Natural killer cell treated with Interleukin-12 subunit alpha and Interleukin-12 subunit beta and Interleukin-15 and Interleukin-18, amount 100 ng/mL, for 72 hours (primary cell): ENCODE measurements at regions not wholly inside any gene's neighbourhood (a gene's known extent, or its start where the extent isn't known, plus 50 kb on each side); places are given as distances from the start of the nearest gene placed in this dataset.
"Not testable (repeated sequence)": the region's sequence is repeated elsewhere in the genome, so short reads cannot be mapped to it uniquely, and the experiment has no call there.

Experiments
- ATAC-seq, 2 donors: fragments of 150-1000 bp; cut with Tn5 transposase in 1 of 2; sonication (Bioruptor Pico), chemical (Tn5 transposase) in 1 of 2; 2 replicates each; pipeline ENCODE4 v1.10.0; 2021
- DNase-seq: peaks from one replicate; pipeline ENCODE4 v3.0.0; 2022; ENCODE audit warnings: low spot score
- H3K27ac Mint-ChIP-seq, 2 donors: 1 replicate in 1 of 2; 2 replicates in 1 of 2; pipeline ENCODE4 v1.8.0; 2022; ENCODE audit warnings: mixed read lengths in 2 of 2, mild to moderate bottlenecking in 1 of 2, moderate library complexity in 1 of 2
- H3K27me3 Mint-ChIP-seq, 2 donors: 1 replicate in 1 of 2; 2 replicates in 1 of 2; pipeline ENCODE4 v1.8.0; 2022; ENCODE audit warnings: mixed read lengths in 2 of 2
- H3K36me3 Mint-ChIP-seq: one replicate; pipeline ENCODE4 v1.8.0; 2022; ENCODE audit warnings: mixed read lengths
- H3K4me1 Mint-ChIP-seq, 2 donors: 1 replicate in 1 of 2; 2 replicates in 1 of 2; pipeline ENCODE4 v1.8.0; 2022; ENCODE audit warnings: low read depth in 2 of 2, mixed read lengths in 2 of 2, mild to moderate bottlenecking in 1 of 2
- H3K4me3 Mint-ChIP-seq: one replicate; pipeline ENCODE4 v1.8.0; 2022; ENCODE audit warnings: mixed read lengths
- H3K9me3 Mint-ChIP-seq: 2 replicates; pipeline ENCODE4 v1.8.0; 2022; ENCODE audit warnings: mixed read lengths

GRCh38 chr1:58084266-58084665, 462.3 kb downstream of the OMA1 start:
- DNase-seq (no peak), ATAC-seq (no peak)
- no peaks in the 10 kb centered on the region for H3K4me1 Mint-ChIP-seq
- H3K27ac Mint-ChIP-seq, result no peak overlapping the region
- H3K9me3 Mint-ChIP-seq, result no peaks in the 10 kb centered on the region
- H3K4me3 Mint-ChIP-seq, result no peak overlapping the region
- H3K27me3 Mint-ChIP-seq, result peaks cover 8 to 14% of the 10 kb centered on the region in 2 donors
- H3K36me3 Mint-ChIP-seq, result no peaks in the 10 kb centered on the region

DNA sequence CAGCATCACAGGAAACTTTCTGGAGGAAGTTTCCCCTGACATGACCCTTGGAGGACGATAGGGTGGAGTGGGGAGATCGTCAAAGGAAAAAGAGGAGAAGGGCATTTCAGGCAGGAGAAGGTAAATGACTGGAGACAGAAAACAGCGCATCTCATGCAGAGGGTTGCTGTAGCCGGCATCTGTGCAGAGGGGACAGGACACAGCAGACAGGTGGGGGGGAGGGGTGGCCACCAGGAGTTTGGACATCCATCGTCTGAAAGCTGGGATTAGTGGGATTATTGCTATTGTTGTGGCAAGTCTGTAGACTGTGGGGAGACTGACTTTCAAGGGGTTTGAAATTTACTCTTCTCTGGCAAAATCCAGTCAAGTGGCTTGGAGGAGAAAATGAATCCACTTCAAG, 463.9 kb downstream of the OMA1 start:
- ATAC-seq (no peak), DNase-seq (no peak)
- Mint-ChIP-seq H3K27ac (no peak overlapping the region), H3K4me1 (no peaks in the 10 kb centered on the region), H3K4me3 (no peak overlapping the region), H3K9me3 (no peaks in the 10 kb centered on the region), H3K36me3 (no peaks in the 10 kb centered on the region), H3K27me3 (peaks cover 12 to 14% of the 10 kb centered on the region in 2 donors)

DNA sequence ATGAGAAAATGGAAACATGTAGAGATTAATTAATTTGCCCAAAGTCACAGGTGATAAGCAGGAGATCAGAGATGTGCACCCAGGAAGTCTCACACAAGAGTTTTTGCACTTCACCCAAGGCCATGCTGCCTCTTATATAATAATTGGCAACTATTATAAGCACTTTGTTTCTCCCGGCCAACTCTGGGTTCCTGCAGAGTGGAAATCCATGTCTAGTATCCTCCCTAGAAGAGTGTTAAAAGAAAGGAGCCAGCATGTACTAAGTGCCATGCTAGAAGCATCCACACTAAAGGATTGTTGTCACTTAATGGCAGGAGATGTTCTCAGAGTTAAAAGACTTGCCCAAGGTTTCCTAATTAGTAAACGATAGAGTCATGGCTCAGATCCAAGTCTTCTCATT, 470.3 kb downstream of the OMA1 start:
- no peak for DNase-seq
- Mint-ChIP-seq H3K4me3 (no peak overlapping the region), H3K27ac (no peak overlapping the region), H3K36me3 (no peaks in the 10 kb centered on the region), H3K4me1 (no peaks in the 10 kb centered on the region), H3K9me3 (no peaks in the 10 kb centered on the region), H3K27me3 (peaks cover 10 to 20% of the 10 kb centered on the region in 2 donors)
- ATAC-seq, result no peak

GRCh38 chr1:58075188-58075578, 471.3 kb downstream of the OMA1 start:
- H3K4me3 Mint-ChIP-seq, result no peak overlapping the region
- H3K27ac Mint-ChIP-seq, result no peak overlapping the region
- peaks cover 10 to 20% of the 10 kb centered on the region in 2 donors for H3K27me3 Mint-ChIP-seq
- DNase-seq, result no peak
- no peaks in the 10 kb centered on the region for H3K9me3 Mint-ChIP-seq
- no peak for ATAC-seq
- no peaks in the 10 kb centered on the region for H3K36me3 Mint-ChIP-seq
- no peaks in the 10 kb centered on the region for H3K4me1 Mint-ChIP-seq

DNA sequence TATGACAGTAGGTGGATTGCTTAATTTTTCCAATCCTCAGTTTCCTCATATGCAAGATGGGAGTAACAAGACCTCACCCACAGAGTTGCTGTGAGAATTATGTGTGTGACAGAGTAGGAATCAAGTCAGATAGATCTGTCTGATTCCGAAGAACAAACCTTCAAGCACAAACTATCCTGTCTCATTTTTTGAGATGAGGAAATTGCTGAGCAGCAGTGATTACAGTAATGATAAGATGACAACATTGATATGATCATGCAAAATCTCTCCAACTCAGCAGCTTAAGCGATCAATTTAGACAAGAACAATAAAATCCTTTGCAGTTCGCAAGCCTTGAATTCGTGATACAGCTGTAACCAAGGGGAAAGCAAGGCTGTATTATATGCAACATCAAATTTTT, 474.1 kb downstream of the OMA1 start:
- Mint-ChIP-seq H3K4me1 (no peaks in the 10 kb centered on the region), H3K4me3 (no peak overlapping the region), H3K36me3 (no peaks in the 10 kb centered on the region), H3K9me3 (no peaks in the 10 kb centered on the region), H3K27me3 (peaks cover 6 to 13% of the 10 kb centered on the region in 2 donors), H3K27ac (no peak overlapping the region)
- no peak for ATAC-seq
- no peak for DNase-seq

DNA sequence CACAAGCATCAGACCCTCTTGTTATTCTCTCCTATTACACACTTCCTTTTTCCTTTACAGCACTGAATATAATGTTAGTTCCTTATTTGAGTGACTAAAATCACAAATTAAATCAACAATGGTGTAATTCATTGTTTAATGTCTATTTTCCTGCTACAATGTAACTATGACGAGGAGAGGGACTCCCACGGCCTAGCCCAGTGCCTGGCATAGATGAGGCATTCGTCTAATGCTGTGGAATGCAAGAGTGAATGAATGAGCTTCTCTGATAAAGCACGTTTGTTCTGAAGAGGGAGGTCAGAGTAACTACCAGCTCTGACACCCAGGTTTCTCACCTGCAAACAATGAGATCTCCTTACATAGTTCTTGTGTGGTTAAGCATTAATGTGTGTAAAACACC, 479.4 kb downstream of the OMA1 start:
- Mint-ChIP-seq H3K27me3 (no peaks in the 10 kb centered on the region), H3K4me1 (no peaks in the 10 kb centered on the region), H3K36me3 (no peaks in the 10 kb centered on the region), H3K9me3 (no peaks in the 10 kb centered on the region), H3K27ac (no peak overlapping the region), H3K4me3 (no peak overlapping the region)
- ATAC-seq, result no peak
- no peak for DNase-seq

GRCh38 chr1:58065520-58065919, 481.0 kb downstream of the OMA1 start:
- Mint-ChIP-seq H3K27ac (no peak overlapping the region), H3K4me1 (no peaks in the 10 kb centered on the region), H3K36me3 (no peaks in the 10 kb centered on the region), H3K9me3 (no peaks in the 10 kb centered on the region), H3K4me3 (no peak overlapping the region), H3K27me3 (peaks cover 0 to 2% of the 10 kb centered on the region in 2 donors)
- no peak for DNase-seq
- ATAC-seq, result no peak

GRCh38 chr1:58064166-58064565, 482.4 kb downstream of the OMA1 start:
- Mint-ChIP-seq H3K4me1 (no peaks in the 10 kb centered on the region), H3K4me3 (no peak overlapping the region), H3K27me3 (peaks cover 0 to 2% of the 10 kb centered on the region in 2 donors), H3K9me3 (no peaks in the 10 kb centered on the region), H3K36me3 (no peaks in the 10 kb centered on the region), H3K27ac (no peak overlapping the region)
- no peak for ATAC-seq
- DNase-seq, result no peak

- Mint-ChIP-seq H3K36me3 (no peaks in the 10 kb centered on the region), H3K27ac (no peak overlapping the region), H3K9me3 (no peaks in the 10 kb centered on the region), H3K4me3 (no peak overlapping the region), H3K27me3 (peaks cover 0 to 2% of the 10 kb centered on the region in 2 donors), H3K4me1 (no peaks in the 10 kb centered on the region)
- ATAC-seq (no peak), DNase-seq (no peak)
These were observed 483.4 kb downstream of the OMA1 start for GRCh38 chr1:58063095-58063494.

DNA sequence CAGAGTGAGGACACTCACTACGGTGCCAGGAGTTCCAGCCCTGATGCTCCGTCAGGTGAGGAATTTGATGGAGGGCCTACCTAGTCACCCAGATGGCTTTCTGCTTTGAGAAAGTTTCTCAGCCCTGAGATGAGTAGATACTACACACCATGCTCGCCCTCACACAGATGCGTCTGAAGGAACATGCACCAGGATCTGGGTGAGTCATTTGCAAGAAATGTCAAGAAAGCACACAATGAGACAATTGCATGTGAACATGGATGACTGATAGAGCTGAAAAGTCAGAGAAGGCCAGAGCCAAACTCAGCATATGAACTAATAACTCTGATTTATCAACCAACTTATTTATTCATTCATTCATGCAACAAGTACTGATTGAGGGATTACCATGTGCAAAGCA, 483.9 kb downstream of the OMA1 start:
- Mint-ChIP-seq H3K9me3 (no peaks in the 10 kb centered on the region), H3K27ac (no peak overlapping the region), H3K27me3 (peaks cover 0 to 2% of the 10 kb centered on the region in 2 donors), H3K4me1 (no peaks in the 10 kb centered on the region), H3K36me3 (no peaks in the 10 kb centered on the region), H3K4me3 (no peak overlapping the region)
- no peak for DNase-seq
- no peak for ATAC-seq

GRCh38 chr1:58060559-58061170, 485.9 kb downstream of the OMA1 start:
- ATAC-seq (no peak), DNase-seq (no peak)
- Mint-ChIP-seq H3K27me3 (peaks cover 0 to 8% of the 10 kb centered on the region in 2 donors), H3K27ac (no peak overlapping the region), H3K36me3 (no peaks in the 10 kb centered on the region), H3K4me3 (no peak overlapping the region), H3K4me1 (no peaks in the 10 kb centered on the region), H3K9me3 (no peaks in the 10 kb centered on the region)

GRCh38 chr1:58059789-58060188, 486.7 kb downstream of the OMA1 start:
- DNase-seq (no peak), ATAC-seq (peak in 1 of 2 donors; percentile 49)
- Mint-ChIP-seq H3K4me3 (no peak overlapping the region), H3K9me3 (no peaks in the 10 kb centered on the region), H3K27me3 (peaks cover 0 to 8% of the 10 kb centered on the region in 2 donors), H3K36me3 (no peaks in the 10 kb centered on the region), H3K4me1 (no peaks in the 10 kb centered on the region), H3K27ac (no peak overlapping the region)

GRCh38 chr1:58058323-58058722, 488.2 kb downstream of the OMA1 start:
- H3K9me3 Mint-ChIP-seq, result peaks cover 2% of the 10 kb centered on the region
- ATAC-seq, result no peak
- peaks cover 5 to 10% of the 10 kb centered on the region in 2 donors for H3K27me3 Mint-ChIP-seq

GRCh38 chr1:58057826-58058225, 488.7 kb downstream of the OMA1 start:
- no peak for ATAC-seq
- Mint-ChIP-seq H3K9me3 (peaks cover 2% of the 10 kb centered on the region), H3K36me3 (no peaks in the 10 kb centered on the region), H3K27ac (no peak overlapping the region), H3K4me3 (no peak overlapping the region), H3K4me1 (no peaks in the 10 kb centered on the region), H3K27me3 (peaks cover 5 to 10% of the 10 kb centered on the region in 2 donors)
- no peak for DNase-seq

More at GRCh38 chr1:58058323-58058722, 488.2 kb downstream of the OMA1 start:
- Mint-ChIP-seq H3K27ac (no peak overlapping the region), H3K4me3 (no peak overlapping the region), H3K36me3 (no peaks in the 10 kb centered on the region), H3K4me1 (no peaks in the 10 kb centered on the region)
- DNase-seq, result no peak

DNA sequence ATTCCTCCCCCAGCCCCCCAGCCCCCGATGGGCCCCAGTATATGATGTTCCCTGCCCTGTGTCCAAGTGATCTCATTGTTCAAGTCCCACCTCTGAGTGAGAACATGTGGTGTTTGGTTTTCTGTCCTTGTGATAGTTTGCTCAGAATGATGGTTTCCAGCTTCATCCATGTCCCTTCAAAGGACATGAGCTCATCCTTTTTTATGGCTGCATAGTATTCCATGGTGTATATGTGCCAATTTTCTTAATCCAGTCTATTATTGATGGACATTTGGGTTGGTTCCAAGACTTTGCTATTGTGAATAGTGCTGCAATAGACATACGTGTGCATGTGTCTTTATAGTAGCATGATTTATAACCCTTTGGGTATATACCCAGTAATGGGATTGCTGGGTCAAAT, 495.3 kb downstream of the OMA1 start:
- not testable (repeated sequence) for H3K9me3 Mint-ChIP-seq, DNase-seq, H3K4me3 Mint-ChIP-seq, H3K36me3 Mint-ChIP-seq, H3K27me3 Mint-ChIP-seq, ATAC-seq, H3K4me1 Mint-ChIP-seq, H3K27ac Mint-ChIP-seq
